Lung (tissue), 11 donors: ENCODE measurements at regions not wholly inside any gene's neighbourhood (a gene's known extent, or its start where the extent isn't known, plus 50 kb on each side); places are given as distances from the start of the nearest gene placed in this dataset.

ENCODE experiments used
- ATAC-seq: fragments of 200-7000 bp; cut with Tn5 transposase; one replicate; pipeline ENCODE4 v1.9.1; 2020; ENCODE audit warnings: moderate number of reproducible peaks; ENCODE audit not compliant: insufficient read depth, low FRiP score
- DNase-seq, 3 donors: peaks; one replicate each; pipeline ENCODE4 v3.0.0-alpha.2; 2013 to 2017
- H3K27ac ChIP-seq, 2 donors: one replicate each; pipeline ENCODE4 v1.5.1; 2013; ENCODE audit warnings: mild to moderate bottlenecking in 2 of 2, moderate library complexity in 2 of 2, control low read depth in 1 of 2, inconsistent platforms in 1 of 2, low read depth in 1 of 2, low read length in 1 of 2
- H3K27me3 ChIP-seq, 3 donors: one replicate each; pipeline ENCODE4 v1.5.1; 2013; ENCODE audit warnings: low read length in 2 of 3; ENCODE audit not compliant: control insufficient read depth in 3 of 3, insufficient read depth in 3 of 3
- H3K36me3 ChIP-seq, 4 donors: one replicate each; pipeline ENCODE4 v1.5.1; 2013; ENCODE audit warnings: low read length in 4 of 4, mild to moderate bottlenecking in 1 of 4, moderate library complexity in 1 of 4; ENCODE audit not compliant: control insufficient read depth in 4 of 4, insufficient read depth in 4 of 4
- H3K4me1 ChIP-seq, 5 donors: one replicate each; pipeline ENCODE4 v1.5.1; 2013; ENCODE audit warnings: low read length in 5 of 5, mild to moderate bottlenecking in 2 of 5, moderate library complexity in 1 of 5; ENCODE audit not compliant: control insufficient read depth in 5 of 5, insufficient read depth in 5 of 5
- H3K4me3 ChIP-seq: one replicate; pipeline ENCODE4 v1.5.1; 2013; ENCODE audit warnings: mild to moderate bottlenecking, control low read depth, moderate library complexity
- H3K9ac ChIP-seq, 2 donors: one replicate each; pipeline ENCODE4 v1.5.1; 2013; ENCODE audit warnings: low read length in 2 of 2, control low read depth in 1 of 2; ENCODE audit not compliant: insufficient read depth in 1 of 2
- H3K9me3 ChIP-seq, 4 donors: one replicate each; pipeline ENCODE4 v1.5.1; 2013; ENCODE audit warnings: low read length in 3 of 4, mild to moderate bottlenecking in 1 of 4, moderate library complexity in 1 of 4; ENCODE audit not compliant: control insufficient read depth in 4 of 4, insufficient read depth in 3 of 4
- CTCF ChIP-seq: IDR thresholded peaks from 2 replicates; pipeline ENCODE4 v1.5.1; 2012; ENCODE audit warnings: mild to moderate bottlenecking; ENCODE audit errors: control extremely low read depth, extremely low read depth
- WGBS, 2 donors: extraction: QIAGEN DNeasy Blood & Tissue Kit; methylation state at CpG; one replicate each; pipeline ENCODE4 v1.1.7; 2013; 5-methylcytosine and 5-hydroxymethylcytosine counted together
- donor health status: control.
- donor health status: control.
- donor health status: Bipolar disorder and iron deficiency.
- donor health status: healthy.
- donor health status: DM: yes; HTN: yes; CAD: no.

- ATAC-seq (no peak), DNase-seq (no peak)
- Histone ChIP-seq H3K4me3 (no peak overlapping the region), H3K27ac (no peak overlapping the region), H3K9ac (no peak overlapping the region), H3K27me3 (no peaks in the 10 kb centered on the region), H3K9me3 (no peaks in the 10 kb centered on the region), H3K4me1 (no peaks in the 10 kb centered on the region), H3K36me3 (no peaks in the 10 kb centered on the region)
- no peak for TF ChIP-seq CTCF
- WGBS, 2 donors, result 90 to 94% methylated on average over 2 of the region's 2 CpGs
Measured at GRCh38 chr3:20334842-20335241, 148.8 kb upstream of the SGO1 start.

GRCh38 chr3:20327889-20328288 lies 141.9 kb upstream of the SGO1 start:
- H3K4me3 ChIP-seq, result no peak overlapping the region
- no peak overlapping the region for H3K9ac ChIP-seq
- no peaks in the 10 kb centered on the region for H3K36me3 ChIP-seq
- ATAC-seq, result no peak
- DNase-seq, result no peak
- 94 to 97% methylated on average over 1 of the region's 1 CpG for WGBS, 2 donors
- H3K27ac ChIP-seq, result no peak overlapping the region
- H3K27me3 ChIP-seq, result no peaks in the 10 kb centered on the region
- peaks cover 0 to 4% (median 0%) of the 10 kb centered on the region in 5 donors for H3K4me1 ChIP-seq
- no peaks in the 10 kb centered on the region for H3K9me3 ChIP-seq
- TF ChIP-seq CTCF, result no peak

GRCh38 chr3:20326541-20326940 lies 140.5 kb upstream of the SGO1 start:
- H3K27me3 ChIP-seq, result no peaks in the 10 kb centered on the region
- DNase-seq (no peak), ATAC-seq (no peak)
- 92 to 98% methylated on average over 1 of the region's 1 CpG for WGBS, 2 donors
- H3K4me3 ChIP-seq, result no peak overlapping the region
- no peaks in the 10 kb centered on the region for H3K9me3 ChIP-seq
- no peaks in the 10 kb centered on the region for H3K36me3 ChIP-seq
- H3K9ac ChIP-seq, result no peak overlapping the region
- peaks cover 0 to 4% (median 0%) of the 10 kb centered on the region in 5 donors for H3K4me1 ChIP-seq
- no peak overlapping the region for H3K27ac ChIP-seq
- TF ChIP-seq CTCF, result no peak

- DNase-seq (no peak), ATAC-seq (no peak)
- TF ChIP-seq CTCF, result no peak
- WGBS, 2 donors, result 93 to 96% methylated on average over 1 of the region's 1 CpG
- Histone ChIP-seq H3K9me3 (no peaks in the 10 kb centered on the region), H3K27ac (no peak overlapping the region), H3K4me3 (no peak overlapping the region), H3K4me1 (peaks cover 0 to 4% (median 0%) of the 10 kb centered on the region in 5 donors), H3K27me3 (no peaks in the 10 kb centered on the region), H3K36me3 (no peaks in the 10 kb centered on the region), H3K9ac (no peak overlapping the region)
Measured at GRCh38 chr3:20325563-20325962, 139.6 kb upstream of the SGO1 start.
